Left ventricle myocardium inferior (tissue), 1 donor: ENCODE measurements at regions not wholly inside any gene's neighbourhood (a gene's known extent, or its start where the extent isn't known, plus 50 kb on each side); places are given as distances from the start of the nearest gene placed in this dataset.

Experiments used
- DNase-seq: peaks from one replicate; pipeline ENCODE4 v3.0.0-alpha.2; 2020
- H3K27ac ChIP-seq: fragments of 200-600 bp; replicated peaks from 2 replicates; pipeline ENCODE4 v1.8.0; 2021
- H3K27me3 ChIP-seq: fragments of 200-600 bp; 2 replicates; pipeline ENCODE4 v1.8.0; 2021; ENCODE audit warnings: low read depth
- H3K36me3 ChIP-seq: fragments of 200-600 bp; 2 replicates; pipeline ENCODE4 v1.8.0; 2021
- H3K4me1 ChIP-seq: fragments of 200-600 bp; 2 replicates; pipeline ENCODE4 v1.8.0; 2021
- H3K4me3 ChIP-seq: fragments of 200-600 bp; 2 replicates; pipeline ENCODE4 v1.8.0; 2021; ENCODE audit warnings: mild to moderate bottlenecking, moderate library complexity
- H3K9me3 ChIP-seq: fragments of 200-600 bp; replicated peaks from 2 replicates; pipeline ENCODE4 v1.8.0; 2021
- intact Hi-C: fragments of 100-400 bp; cut with micrococcal nuclease; formaldehyde crosslinking; loops from one replicate; pipeline ENCODE4 v1.11.0; 2022
- TF ChIP-seq, protein P1 (sequence below): fragments of 200-600 bp; IDR thresholded peaks from 2 replicates; pipeline ENCODE4 v1.8.0; 2021; ENCODE audit warnings: antibody characterized with exemption, mild to moderate bottlenecking, borderline replicate concordance
- donor health status: DM: no; HTN: yes; CAD: no; lungs with severe emphysema.

DNA sequence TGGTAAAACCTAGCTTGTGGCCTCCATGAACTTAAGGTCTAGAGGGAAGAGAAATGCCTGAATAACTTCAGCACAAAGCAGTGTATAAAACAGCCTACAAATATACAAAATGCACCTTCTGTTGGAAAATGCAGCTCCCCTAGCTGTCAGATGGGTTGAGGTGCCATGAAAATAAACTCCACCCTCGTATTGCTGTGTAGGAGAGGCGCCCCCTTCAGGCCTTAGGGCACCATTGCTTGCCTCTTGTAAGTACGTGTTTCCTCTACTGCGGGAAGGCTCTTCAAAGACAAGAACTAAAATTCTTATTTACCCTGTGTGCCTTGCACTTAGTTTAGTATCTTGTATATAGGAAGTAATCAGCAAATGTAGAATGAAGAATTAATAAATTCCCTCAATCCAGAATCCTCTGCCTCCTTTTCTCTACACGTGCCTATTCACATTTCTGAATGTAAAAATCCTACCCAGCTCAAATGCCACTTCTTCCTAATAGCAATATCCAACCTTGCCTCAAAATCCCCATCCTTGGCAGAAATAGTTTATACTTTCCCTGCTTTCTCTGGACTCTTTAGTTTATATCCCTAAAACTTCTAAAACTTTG, 393.7 kb upstream of the PDE4D start:
- no peak overlapping the region for H3K27ac ChIP-seq
- H3K36me3 ChIP-seq: no peaks in the 10 kb centered on the region
- intact Hi-C loops: loop anchor here (10.0 kb wide), 1 partner anchor 298 kb away; no protein-coding TSS in a partner anchor
- H3K27me3 ChIP-seq: no peaks in the 10 kb centered on the region
- no peak overlapping the region for H3K4me3 ChIP-seq
- TF ChIP-seq, protein P1, sequence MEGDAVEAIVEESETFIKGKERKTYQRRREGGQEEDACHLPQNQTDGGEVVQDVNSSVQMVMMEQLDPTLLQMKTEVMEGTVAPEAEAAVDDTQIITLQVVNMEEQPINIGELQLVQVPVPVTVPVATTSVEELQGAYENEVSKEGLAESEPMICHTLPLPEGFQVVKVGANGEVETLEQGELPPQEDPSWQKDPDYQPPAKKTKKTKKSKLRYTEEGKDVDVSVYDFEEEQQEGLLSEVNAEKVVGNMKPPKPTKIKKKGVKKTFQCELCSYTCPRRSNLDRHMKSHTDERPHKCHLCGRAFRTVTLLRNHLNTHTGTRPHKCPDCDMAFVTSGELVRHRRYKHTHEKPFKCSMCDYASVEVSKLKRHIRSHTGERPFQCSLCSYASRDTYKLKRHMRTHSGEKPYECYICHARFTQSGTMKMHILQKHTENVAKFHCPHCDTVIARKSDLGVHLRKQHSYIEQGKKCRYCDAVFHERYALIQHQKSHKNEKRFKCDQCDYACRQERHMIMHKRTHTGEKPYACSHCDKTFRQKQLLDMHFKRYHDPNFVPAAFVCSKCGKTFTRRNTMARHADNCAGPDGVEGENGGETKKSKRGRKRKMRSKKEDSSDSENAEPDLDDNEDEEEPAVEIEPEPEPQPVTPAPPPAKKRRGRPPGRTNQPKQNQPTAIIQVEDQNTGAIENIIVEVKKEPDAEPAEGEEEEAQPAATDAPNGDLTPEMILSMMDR: peak; percentile 45
- H3K4me1 ChIP-seq: no peaks in the 10 kb centered on the region
- no peaks in the 10 kb centered on the region for H3K9me3 ChIP-seq
- peak; percentile 24 for DNase-seq

DNA sequence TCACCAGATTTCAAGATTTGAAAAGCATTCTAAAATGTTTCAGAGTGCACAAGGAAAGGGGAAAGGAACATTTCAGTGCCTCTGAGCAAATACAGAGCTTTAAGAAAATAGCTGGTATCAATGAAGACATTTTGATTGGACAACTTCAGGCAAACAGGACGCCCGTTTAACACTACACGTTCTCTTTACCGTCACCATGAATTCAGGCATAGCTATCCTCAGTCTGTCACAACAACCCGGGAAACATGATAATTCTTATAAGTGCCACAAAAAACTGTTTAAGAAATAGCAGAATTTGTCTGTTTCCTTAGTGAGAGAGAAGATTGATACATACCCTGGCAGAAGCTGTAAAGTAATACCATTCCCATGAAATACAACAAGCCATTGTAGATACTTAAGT, 392.4 kb upstream of the PDE4D start:
- intact Hi-C loops: loop anchor here (10.0 kb wide), 1 partner anchor 299 kb away; no protein-coding TSS in a partner anchor
- Histone ChIP-seq H3K27me3 (no peaks in the 10 kb centered on the region), H3K4me3 (no peak overlapping the region), H3K4me1 (no peaks in the 10 kb centered on the region), H3K36me3 (no peaks in the 10 kb centered on the region), H3K9me3 (no peaks in the 10 kb centered on the region), H3K27ac (no peak overlapping the region)
- DNase-seq: no peak
- TF ChIP-seq, protein P1: no peak

DNA sequence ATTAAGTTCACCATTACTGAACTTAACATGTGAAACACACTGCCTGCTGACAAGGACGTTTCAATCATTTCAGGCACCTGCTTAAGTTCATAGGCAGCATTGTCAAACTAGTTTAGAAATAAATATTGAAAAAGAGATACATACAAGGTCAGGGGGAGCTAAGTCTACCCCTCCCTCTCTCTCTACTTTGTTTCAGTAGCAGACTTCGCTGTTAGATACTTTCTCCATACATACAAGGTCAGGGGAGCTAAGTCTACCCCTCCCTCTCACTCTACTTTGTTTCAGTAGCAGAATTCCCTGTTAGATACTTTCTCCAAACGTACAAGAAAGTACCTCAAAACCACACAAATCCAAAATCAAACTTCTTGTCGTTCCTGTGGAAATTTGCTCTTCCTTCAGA, 387.4 kb upstream of the PDE4D start:
- Histone ChIP-seq H3K27me3 (no peaks in the 10 kb centered on the region), H3K36me3 (no peaks in the 10 kb centered on the region), H3K27ac (no peak overlapping the region), H3K4me3 (no peak overlapping the region), H3K9me3 (peaks cover 5% of the 10 kb centered on the region), H3K4me1 (no peaks in the 10 kb centered on the region)
- intact Hi-C loops: loop anchor here (10.0 kb wide), 1 partner anchor 304 kb away; no protein-coding TSS in a partner anchor
- TF ChIP-seq, protein P1: no peak
- no peak for DNase-seq

DNA sequence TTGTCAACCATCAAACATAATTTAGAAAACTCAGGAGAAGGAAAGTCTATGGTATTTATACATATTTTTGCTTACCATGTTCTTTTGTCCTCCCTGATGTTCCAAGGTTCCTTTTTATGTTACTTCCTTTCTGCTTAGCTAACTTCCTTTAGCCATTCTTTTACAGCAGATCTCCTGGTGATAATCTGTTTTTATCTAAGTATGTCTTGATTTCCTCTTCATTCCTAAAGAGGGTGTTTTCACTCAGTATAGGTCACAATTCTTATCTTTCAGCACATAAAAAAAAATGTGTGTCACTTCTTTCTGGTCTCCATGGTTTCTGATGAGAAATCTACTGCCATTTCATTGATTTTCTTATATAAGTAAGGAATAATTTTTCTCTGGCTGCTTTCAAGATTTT, 384.4 kb upstream of the PDE4D start:
- intact Hi-C loops: no loop called here
- Histone ChIP-seq H3K36me3 (no peaks in the 10 kb centered on the region), H3K4me3 (no peak overlapping the region), H3K27me3 (no peaks in the 10 kb centered on the region), H3K27ac (no peak overlapping the region), H3K9me3 (peaks cover 5% of the 10 kb centered on the region), H3K4me1 (no peaks in the 10 kb centered on the region)
- TF ChIP-seq, protein P1: no peak
- no peak for DNase-seq

DNA sequence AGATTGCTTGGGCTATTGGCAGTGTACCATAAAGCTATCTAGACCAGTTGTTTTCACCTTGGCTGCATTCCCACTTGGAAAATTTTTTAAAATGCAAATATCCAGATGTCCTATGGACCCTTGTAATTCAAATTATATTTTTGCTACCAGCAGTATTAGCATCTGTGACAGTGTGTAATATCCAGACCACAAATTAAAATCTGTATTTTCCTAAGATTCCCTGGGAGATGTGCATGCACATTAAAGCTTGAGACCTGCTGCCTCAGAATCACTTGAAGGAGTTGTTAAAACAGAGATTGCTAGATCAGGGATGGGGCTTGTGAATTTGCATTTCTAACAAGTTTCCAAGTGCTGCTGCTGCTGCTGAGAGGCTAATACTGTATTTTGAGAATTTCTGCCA, 381.2 kb upstream of the PDE4D start:
- intact Hi-C loops: no loop called here
- Histone ChIP-seq H3K4me1 (no peaks in the 10 kb centered on the region), H3K4me3 (no peak overlapping the region), H3K27ac (no peak overlapping the region), H3K27me3 (no peaks in the 10 kb centered on the region), H3K36me3 (no peaks in the 10 kb centered on the region), H3K9me3 (peaks cover 5% of the 10 kb centered on the region)
- TF ChIP-seq, protein P1: no peak
- no peak for DNase-seq
